ENCODE measurements at regions not wholly inside any gene's neighbourhood (a gene's known extent, or its start where the extent isn't known, plus 50 kb on each side); places are given as distances from the start of the nearest gene placed in this dataset.

DNA sequence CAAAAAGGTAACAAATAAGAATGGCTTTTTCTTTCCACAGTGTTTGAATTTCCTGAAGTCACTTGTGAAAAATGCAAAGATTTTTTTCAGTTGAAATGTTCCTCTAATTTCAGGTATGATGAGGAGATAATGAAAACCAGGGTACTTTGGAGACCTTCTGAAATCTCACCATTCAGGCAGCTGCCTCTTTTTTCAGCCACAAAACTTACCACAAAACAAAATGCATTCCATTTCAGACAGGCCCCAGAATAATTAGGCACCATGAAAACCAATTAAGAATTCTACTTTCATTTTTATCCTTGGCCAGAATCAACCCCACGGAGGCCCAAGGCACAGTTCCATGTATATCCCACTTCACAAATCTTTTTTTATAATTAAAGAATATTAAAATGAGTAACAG is 880.3 kb upstream of the ACVR2A start:
- H3K4me1 Mint-ChIP-seq (ENCODE audit: low read depth), result no peaks in the 10 kb centered on the region
- H3K36me3 Mint-ChIP-seq (ENCODE audit: insufficient read depth), result peaks cover 2% of the 10 kb centered on the region
- H3K4me3 Mint-ChIP-seq (ENCODE audit: low read depth), result no peak overlapping the region
- DNase-seq (ENCODE audit: low spot score, unreplicated experiment), result no peak
- H3K27ac Mint-ChIP-seq, result no peak overlapping the region
- H3K9me3 Mint-ChIP-seq (ENCODE audit: low read depth), result peaks cover 7% of the 10 kb centered on the region
- TF ChIP-seq, protein P1, sequence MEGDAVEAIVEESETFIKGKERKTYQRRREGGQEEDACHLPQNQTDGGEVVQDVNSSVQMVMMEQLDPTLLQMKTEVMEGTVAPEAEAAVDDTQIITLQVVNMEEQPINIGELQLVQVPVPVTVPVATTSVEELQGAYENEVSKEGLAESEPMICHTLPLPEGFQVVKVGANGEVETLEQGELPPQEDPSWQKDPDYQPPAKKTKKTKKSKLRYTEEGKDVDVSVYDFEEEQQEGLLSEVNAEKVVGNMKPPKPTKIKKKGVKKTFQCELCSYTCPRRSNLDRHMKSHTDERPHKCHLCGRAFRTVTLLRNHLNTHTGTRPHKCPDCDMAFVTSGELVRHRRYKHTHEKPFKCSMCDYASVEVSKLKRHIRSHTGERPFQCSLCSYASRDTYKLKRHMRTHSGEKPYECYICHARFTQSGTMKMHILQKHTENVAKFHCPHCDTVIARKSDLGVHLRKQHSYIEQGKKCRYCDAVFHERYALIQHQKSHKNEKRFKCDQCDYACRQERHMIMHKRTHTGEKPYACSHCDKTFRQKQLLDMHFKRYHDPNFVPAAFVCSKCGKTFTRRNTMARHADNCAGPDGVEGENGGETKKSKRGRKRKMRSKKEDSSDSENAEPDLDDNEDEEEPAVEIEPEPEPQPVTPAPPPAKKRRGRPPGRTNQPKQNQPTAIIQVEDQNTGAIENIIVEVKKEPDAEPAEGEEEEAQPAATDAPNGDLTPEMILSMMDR (IDR thresholded peaks at IDR 0.05; ENCODE audit: unreplicated experiment), result no peak
- no peaks in the 10 kb centered on the region for H3K27me3 Mint-ChIP-seq

- TF ChIP-seq, protein P1 (IDR thresholded peaks at IDR 0.05; ENCODE audit: unreplicated experiment), result no peak
- peaks cover 8% of the 10 kb centered on the region for H3K4me1 Mint-ChIP-seq (ENCODE audit: low read depth)
- H3K27me3 Mint-ChIP-seq, result no peaks in the 10 kb centered on the region
- H3K36me3 Mint-ChIP-seq (ENCODE audit: insufficient read depth), result no peaks in the 10 kb centered on the region
- no peak overlapping the region for H3K27ac Mint-ChIP-seq
- no peak for DNase-seq (ENCODE audit: low spot score, unreplicated experiment)
- no peak overlapping the region for H3K4me3 Mint-ChIP-seq (ENCODE audit: low read depth)
- no peaks in the 10 kb centered on the region for H3K9me3 Mint-ChIP-seq (ENCODE audit: low read depth)
Measured at GRCh38 chr2:146954544-146954943, 890.3 kb upstream of the ACVR2A start.

DNA sequence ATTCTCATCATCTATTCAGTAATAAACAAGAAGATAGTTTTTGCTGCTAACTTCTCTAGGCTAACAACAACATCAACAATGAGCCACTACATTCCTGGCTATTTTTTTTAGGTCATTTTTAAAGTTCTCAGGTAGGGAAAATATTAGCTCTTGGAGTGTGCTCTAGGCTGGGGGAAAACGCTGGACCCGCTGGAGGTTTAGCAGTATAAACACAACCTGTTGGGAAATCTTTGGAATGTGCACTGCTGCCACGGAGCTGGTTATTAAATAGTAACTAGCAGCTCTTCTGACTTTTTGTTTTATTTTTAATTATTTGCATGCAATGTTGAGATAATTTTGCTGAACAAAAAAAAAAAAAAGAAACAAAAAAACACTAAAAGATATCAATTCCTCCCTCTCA is 892.1 kb upstream of the ACVR2A start:
- no peaks in the 10 kb centered on the region for H3K36me3 Mint-ChIP-seq (ENCODE audit: insufficient read depth)
- H3K27ac Mint-ChIP-seq, result no peak overlapping the region

DNA sequence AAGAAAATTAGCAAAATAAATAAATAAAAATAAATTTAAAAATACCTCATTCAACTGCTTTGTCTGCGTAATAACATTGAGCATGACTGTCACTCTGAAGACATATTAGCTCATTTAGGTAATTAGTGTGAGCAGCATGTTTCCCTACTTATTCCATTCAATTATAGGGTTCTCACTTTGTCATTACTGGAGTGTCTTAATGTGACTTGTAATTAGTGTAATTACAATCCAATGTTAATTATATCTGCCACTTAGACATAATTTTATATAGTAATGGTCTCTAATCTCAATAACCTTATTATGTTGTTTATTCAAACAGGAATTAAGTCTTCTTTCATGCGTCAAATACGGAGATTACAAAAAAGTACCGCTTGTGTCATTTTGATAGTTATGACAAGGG is 893.9 kb upstream of the ACVR2A start:
- Mint-ChIP-seq H3K4me1 (ENCODE audit: low read depth) (peaks cover 8% of the 10 kb centered on the region), H3K27ac (no peak overlapping the region), H3K36me3 (ENCODE audit: insufficient read depth) (no peaks in the 10 kb centered on the region), H3K4me3 (ENCODE audit: low read depth) (no peak overlapping the region), H3K27me3 (no peaks in the 10 kb centered on the region), H3K9me3 (ENCODE audit: low read depth) (peaks cover 8% of the 10 kb centered on the region)
- TF ChIP-seq, protein P1 (IDR thresholded peaks at IDR 0.05; ENCODE audit: unreplicated experiment), result no peak
- no peak for DNase-seq (ENCODE audit: low spot score, unreplicated experiment)

More for the DNA sequence above, 892.1 kb upstream of the ACVR2A start:
- DNase-seq (ENCODE audit: low spot score, unreplicated experiment), result no peak
- H3K4me1 Mint-ChIP-seq (ENCODE audit: low read depth), result peaks cover 8% of the 10 kb centered on the region
- H3K27me3 Mint-ChIP-seq, result no peaks in the 10 kb centered on the region
- H3K4me3 Mint-ChIP-seq (ENCODE audit: low read depth), result no peak overlapping the region
- TF ChIP-seq, protein P1 (IDR thresholded peaks at IDR 0.05; ENCODE audit: unreplicated experiment), result no peak
- H3K9me3 Mint-ChIP-seq (ENCODE audit: low read depth), result no peaks in the 10 kb centered on the region

DNA sequence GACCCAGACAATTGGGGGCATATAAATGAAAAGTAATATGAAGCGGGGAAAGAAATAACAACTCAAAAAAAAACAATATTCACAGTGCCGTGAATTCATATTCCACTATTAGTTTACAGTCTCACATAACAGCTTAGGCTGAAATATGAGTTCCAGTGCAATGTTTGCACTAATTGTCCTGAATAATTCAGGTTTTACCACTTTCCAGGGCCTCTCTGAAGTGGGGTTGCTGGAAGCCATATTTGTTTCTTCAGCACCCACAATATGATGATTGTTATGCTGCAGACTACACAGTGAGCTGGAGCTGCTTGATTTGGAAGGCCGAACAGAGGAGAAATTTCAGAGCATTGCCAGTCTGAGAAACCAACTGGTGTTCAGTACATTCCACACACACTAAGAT is 894.5 kb upstream of the ACVR2A start:
- TF ChIP-seq, protein P1 (IDR thresholded peaks at IDR 0.05; ENCODE audit: unreplicated experiment), result no peak
- no peak overlapping the region for H3K27ac Mint-ChIP-seq
- DNase-seq (ENCODE audit: low spot score, unreplicated experiment), result no peak
- H3K27me3 Mint-ChIP-seq, result no peaks in the 10 kb centered on the region
- no peak overlapping the region for H3K4me3 Mint-ChIP-seq (ENCODE audit: low read depth)
- peaks cover 8% of the 10 kb centered on the region for H3K9me3 Mint-ChIP-seq (ENCODE audit: low read depth)
- no peaks in the 10 kb centered on the region for H3K36me3 Mint-ChIP-seq (ENCODE audit: insufficient read depth)
- H3K4me1 Mint-ChIP-seq (ENCODE audit: low read depth), result peaks cover 8% of the 10 kb centered on the region

All from progenitor cell of endocrine pancreas (in vitro differentiated cells).